ENCODE measurements at regions not wholly inside any gene's neighbourhood (a gene's known extent, or its start where the extent isn't known, plus 50 kb on each side); places are given as distances from the start of the nearest gene placed in this dataset.

GRCh38 chr3:43867436-43868072 is 176.8 kb downstream of the ABHD5 start:
- no peak for DNase-seq

GRCh38 chr3:43869491-43869890 is 178.8 kb downstream of the ABHD5 start:
- no peak for DNase-seq

- peak; percentile 9 for DNase-seq
Measured at GRCh38 chr3:43870120-43870519, 179.4 kb downstream of the ABHD5 start.

- no peak for DNase-seq
Measured at GRCh38 chr3:43870844-43871626, 180.3 kb downstream of the ABHD5 start.

GRCh38 chr3:43871627-43872245 is 181.0 kb downstream of the ABHD5 start:
- no peak for DNase-seq

- no peak for DNase-seq
Measured at GRCh38 chr3:43872301-43872700, 181.6 kb downstream of the ABHD5 start.

GRCh38 chr3:43872901-43873300 is 182.2 kb downstream of the ABHD5 start:
- peak; percentile 26 for DNase-seq

GRCh38 chr3:43873723-43874122 is 183.0 kb downstream of the ABHD5 start:
- DNase-seq = no peak

- no peak for DNase-seq
Measured at GRCh38 chr3:43874290-43874689, 183.6 kb downstream of the ABHD5 start.

GRCh38 chr3:43874731-43875130 is 184.0 kb downstream of the ABHD5 start:
- no peak for DNase-seq

- DNase-seq = no peak
Measured at GRCh38 chr3:43876648-43877047, 185.9 kb downstream of the ABHD5 start.

GRCh38 chr3:43879166-43879565 is 188.4 kb downstream of the ABHD5 start:
- DNase-seq = no peak

- no peak for DNase-seq
Measured at GRCh38 chr3:43882976-43883680, 192.4 kb downstream of the ABHD5 start.

- no peak for DNase-seq
Measured at GRCh38 chr3:43883729-43884396, 193.1 kb downstream of the ABHD5 start.

GRCh38 chr3:43884581-43884980 is 193.8 kb downstream of the ABHD5 start:
- DNase-seq = no peak

- no peak for DNase-seq
Measured at GRCh38 chr3:43885908-43886618, 195.3 kb downstream of the ABHD5 start.

GRCh38 chr3:43892061-43892460 is 201.3 kb downstream of the ABHD5 start:
- DNase-seq = no peak

GRCh38 chr3:43892526-43892925 is 201.8 kb downstream of the ABHD5 start:
- no peak for DNase-seq

- no peak for DNase-seq
Measured at GRCh38 chr3:43893727-43894126, 203.0 kb downstream of the ABHD5 start.

- DNase-seq = peak; percentile 10
Measured at GRCh38 chr3:43894176-43895049, 203.7 kb downstream of the ABHD5 start.

GRCh38 chr3:43895573-43895972 is 204.8 kb downstream of the ABHD5 start:
- no peak for DNase-seq

Data from occipital lobe (tissue), 1 donor.